SU-DHL-6 (cell line): ENCODE measurements at regions not wholly inside any gene's neighbourhood (a gene's known extent, or its start where the extent isn't known, plus 50 kb on each side); places are given as distances from the start of the nearest gene placed in this dataset.

Experiments used
- CTCF ChIP-seq: fragments of 200-600 bp; sonication (generic); IDR thresholded peaks from one replicate; pipeline ENCODE4 v1.5.1; 2017; ENCODE audit warnings: antibody characterized with exemption, mild to moderate bottlenecking, low read length, moderate library complexity; ENCODE audit not compliant: insufficient read depth, poor library complexity, severe bottlenecking
- EZH2phosphoT487 ChIP-seq: fragments of 200-600 bp; sonication (generic), shearing (Covaris generic); conservative IDR thresholded peaks from 2 replicates; pipeline ENCODE4 v1.6.1; 2018; ENCODE audit warnings: mild to moderate bottlenecking, antibody characterized with exemption, low read length, moderate library complexity, mixed read lengths

DNA sequence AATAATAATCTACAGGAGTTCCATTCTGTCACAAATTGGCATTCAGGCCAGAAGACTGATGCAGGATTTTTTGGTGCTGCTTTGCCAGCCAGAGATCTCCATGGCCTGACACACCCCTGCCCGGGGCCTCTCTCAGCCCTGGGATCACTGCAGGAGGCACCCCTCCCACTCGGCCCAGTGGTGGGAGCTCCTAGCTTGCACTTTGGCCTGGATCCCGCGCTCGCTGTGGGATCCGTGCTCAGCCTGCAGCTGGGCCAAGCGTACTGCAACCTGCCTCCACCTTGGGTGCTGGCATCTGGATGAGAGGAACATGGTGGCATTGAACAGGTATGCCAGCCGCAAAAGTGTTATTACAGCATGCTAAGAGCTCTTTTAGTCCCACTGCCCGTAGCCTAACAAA lies 656.7 kb upstream of the CCDC54 start:
- TF ChIP-seq CTCF (no peak), EZH2phosphoT487 (no peak)
